GM03348 (cell line): ENCODE measurements at regions not wholly inside any gene's neighbourhood (a gene's known extent, or its start where the extent isn't known, plus 50 kb on each side); places are given as distances from the start of the nearest gene placed in this dataset.
"Not testable (repeated sequence)": the region's sequence is repeated elsewhere in the genome, so short reads cannot be mapped to it uniquely, and the experiment has no call there.

Source experiments
- DNase-seq: peaks from one replicate; pipeline ENCODE4 v3.0.0; 2012; ENCODE audit warnings: low spot score

- DNase-seq, result no peak
Measured at GRCh38 chr13:50485979-50486935, 357.2 kb downstream of the DLEU7 start.

- DNase-seq, result no peak
Measured at GRCh38 chr13:50493683-50494082, 349.8 kb downstream of the DLEU7 start.

DNA sequence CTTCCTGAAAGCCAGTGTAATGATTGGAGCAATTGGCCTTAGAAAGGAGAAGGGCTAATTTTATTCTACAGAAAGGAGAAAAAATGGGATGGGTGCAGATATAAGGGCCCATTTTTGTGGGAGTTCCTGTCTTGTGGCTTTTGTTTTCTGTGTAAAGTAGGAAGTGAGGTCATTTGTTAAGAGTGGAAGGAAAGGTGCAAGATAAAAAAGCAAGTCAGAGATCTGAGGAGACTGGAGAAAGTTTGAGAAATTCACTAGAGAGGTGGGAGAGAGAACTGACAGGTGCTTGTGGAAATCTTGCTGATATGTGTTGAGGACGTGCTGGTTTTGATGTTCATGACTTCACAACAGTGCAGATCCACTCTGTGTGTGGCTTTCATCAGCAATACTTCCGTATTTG is 349.4 kb downstream of the DLEU7 start:
- DNase-seq, result no peak

- DNase-seq, result not testable (repeated sequence)
Measured at GRCh38 chr13:50503212-50503611, 340.3 kb downstream of the DLEU7 start.

GRCh38 chr13:50509167-50509566 is 334.3 kb downstream of the DLEU7 start:
- no peak for DNase-seq

- peak; percentile 24 for DNase-seq
Measured at GRCh38 chr13:50509771-50510441, 333.6 kb downstream of the DLEU7 start.

GRCh38 chr13:50510885-50511545 is 332.5 kb downstream of the DLEU7 start:
- not testable (repeated sequence) for DNase-seq

GRCh38 chr13:50511877-50512341 is 331.6 kb downstream of the DLEU7 start:
- DNase-seq, result no peak

DNA sequence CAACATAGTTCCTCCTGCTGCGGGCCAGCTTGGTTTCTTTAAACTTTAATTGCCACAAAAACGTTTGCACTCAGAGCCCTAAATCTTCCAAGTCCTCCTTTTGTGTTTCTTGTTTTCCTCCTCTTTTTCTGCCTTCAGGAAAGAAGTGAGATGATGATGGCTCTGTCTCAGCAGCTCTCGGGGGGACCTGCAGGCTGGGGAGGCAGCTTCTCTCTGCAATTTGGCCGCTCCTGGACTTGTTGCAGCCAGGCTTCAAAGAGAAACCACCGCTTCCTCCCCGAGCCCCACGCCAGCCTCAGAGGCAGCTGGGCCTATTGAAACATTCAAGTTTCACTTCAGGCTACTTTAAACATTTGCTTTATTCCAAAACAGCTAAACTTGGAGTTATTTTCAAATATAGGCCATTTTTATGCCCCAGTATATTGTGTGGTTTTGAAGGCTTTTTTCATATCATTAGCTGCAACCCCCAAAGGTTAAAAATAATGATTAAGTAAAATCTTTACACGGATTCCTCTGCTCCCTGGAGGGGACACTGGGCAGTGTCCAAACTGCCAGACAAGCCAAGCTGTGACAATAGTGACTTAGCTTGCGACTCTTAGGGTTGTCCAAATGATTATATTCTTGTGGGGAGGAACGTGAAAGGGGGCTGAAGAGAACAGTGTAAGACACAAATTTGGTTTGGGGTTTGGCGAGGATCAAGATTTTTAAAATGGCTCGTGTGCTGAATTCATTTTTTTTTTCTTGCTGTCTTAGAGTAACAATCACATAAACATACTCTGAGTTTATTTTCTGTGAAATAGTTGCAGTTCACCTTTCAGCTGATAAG is 330.8 kb downstream of the DLEU7 start:
- DNase-seq, result peak; percentile 68

DNA sequence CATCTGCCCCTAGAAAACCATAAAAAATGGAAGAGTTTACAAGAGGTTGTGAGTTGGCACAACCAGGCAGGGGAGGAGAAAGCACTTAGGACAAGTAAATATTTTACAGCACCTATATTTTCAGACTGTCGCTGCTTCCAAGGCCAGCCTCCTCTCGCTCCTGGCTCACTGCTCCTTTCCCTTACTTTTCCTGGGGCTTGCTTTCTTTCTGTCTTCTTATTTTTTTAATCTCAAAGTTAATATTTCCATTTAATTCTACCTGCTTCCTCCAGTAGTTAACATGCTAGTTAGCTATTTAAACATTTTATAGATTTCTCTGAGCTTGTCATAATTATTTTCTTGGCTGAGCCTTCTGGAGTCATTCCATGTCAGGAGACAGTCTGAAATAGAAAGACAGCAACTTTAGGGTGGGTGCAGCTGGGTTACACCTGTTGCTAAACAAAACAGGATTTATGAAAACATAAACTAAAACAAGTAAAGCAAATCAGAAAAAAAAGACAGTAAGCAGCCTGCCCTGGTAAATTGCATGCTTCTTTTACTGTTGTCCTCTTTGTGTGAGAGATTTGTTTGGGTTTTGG is 330.1 kb downstream of the DLEU7 start:
- DNase-seq, result no peak

DNA sequence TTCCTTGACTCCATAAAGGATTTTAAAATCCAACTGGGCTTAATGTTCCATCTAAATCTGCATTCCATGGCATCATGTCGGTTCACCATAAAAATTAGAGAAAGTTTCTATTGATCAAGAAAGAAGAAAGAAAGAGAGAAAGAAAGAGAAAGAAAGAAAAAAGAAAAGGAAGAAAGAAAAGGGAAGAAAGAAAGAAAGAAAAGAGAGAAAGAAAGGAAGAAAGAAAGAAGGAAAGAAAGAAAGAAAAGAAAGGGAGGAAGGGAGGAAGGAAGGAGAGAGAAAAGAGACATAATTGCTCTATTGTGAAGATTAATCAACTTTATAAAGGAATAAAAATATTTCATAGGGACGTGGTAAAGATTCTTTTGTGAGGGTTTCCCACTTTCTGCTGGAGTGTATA is 329.2 kb downstream of the DLEU7 start:
- no peak for DNase-seq

DNA sequence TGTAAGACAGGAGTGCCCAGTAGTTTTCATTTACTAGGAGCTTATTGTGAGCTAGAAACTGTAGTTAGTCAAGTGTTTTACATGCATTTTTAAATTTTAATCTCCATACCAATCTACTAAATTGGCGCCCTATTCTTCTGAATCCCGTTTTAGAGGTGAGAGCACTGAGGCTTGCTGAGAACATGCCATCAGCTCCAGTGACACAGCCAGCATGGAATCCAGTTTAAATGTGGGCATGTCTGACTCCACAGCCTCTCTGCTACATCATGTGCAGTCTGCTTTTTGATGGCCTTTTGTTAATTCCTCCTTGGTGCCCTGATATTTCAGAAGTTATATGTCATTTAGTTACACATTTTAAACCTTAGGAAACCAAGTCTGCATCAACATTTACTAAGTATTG is 325.4 kb downstream of the DLEU7 start:
- DNase-seq, result no peak

DNA sequence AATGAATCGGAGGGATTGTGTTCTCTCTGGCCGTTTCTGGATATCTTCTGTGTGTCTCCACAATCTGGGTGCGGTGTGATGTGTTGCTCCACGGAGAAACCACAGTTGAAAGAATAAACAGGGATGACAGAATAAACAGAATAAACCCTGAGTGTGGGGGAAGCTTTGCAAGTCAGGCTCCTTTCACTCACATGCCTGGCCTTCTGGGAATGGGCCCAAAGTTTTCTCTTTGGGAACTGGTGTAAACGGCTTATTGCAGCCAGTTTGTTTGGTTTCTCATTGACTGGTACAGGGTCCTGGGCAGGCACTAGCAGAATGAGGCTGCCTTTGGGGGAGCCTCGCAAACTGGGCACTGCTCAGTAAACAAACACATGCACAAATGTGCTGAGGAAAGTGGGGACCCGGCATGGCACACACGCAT is 324.7 kb downstream of the DLEU7 start:
- no peak for DNase-seq

- no peak for DNase-seq
Measured at GRCh38 chr13:50519866-50520265, 323.6 kb downstream of the DLEU7 start.

DNA sequence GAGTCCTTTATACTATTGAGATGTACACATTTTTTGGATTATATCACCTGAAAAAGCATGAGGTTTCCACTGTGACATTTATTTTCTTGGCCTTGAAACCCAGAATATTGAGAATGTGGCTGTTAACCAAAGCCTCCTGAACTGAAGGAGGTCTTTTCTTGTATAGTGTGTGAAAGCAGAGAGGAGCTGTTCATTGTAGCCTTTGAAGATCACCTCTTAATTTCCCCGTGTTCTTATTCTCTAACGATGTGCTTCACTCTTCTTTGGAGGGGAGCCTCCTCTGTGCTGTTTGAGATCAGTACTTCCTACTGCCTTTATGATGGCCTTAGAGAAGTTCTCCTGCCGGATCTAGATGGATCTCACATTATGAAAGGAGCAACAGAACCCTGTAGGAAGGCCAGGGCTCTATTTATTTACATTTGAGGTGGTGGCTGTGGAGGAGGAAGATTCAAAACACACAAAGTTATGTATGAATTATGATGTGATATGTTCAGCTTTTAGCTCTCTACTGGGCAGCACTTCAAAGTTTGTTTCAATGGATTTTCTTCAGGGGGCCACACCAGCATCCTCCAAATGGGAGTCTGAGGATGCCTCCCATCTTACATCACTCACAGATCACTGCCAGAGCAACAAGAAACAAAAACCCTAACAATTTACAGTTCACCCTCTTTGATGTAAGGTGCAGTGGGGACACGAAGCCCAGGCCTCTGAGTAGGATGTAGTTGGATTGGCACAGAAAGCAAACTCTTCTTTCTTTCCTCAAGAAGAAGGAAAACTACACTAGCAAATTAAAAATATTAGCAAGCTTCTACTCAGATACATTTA is 322.3 kb downstream of the DLEU7 start:
- no peak for DNase-seq

DNA sequence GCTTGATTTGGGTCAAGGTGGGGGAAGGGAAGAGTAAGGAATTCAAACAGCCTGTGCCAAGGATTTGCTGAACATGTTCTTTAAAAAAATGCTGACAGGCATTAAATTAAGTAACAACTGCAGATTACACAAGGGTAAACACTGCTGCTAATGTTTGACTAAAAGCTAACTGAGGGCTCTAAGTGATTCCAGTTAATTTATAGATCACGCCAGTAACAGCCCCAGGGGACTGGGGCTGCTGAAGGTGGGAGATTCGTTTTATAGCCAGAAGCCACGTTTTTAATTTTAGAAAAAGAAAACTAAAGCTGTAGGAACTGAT is 321.7 kb downstream of the DLEU7 start:
- DNase-seq, result peak; percentile 25

DNA sequence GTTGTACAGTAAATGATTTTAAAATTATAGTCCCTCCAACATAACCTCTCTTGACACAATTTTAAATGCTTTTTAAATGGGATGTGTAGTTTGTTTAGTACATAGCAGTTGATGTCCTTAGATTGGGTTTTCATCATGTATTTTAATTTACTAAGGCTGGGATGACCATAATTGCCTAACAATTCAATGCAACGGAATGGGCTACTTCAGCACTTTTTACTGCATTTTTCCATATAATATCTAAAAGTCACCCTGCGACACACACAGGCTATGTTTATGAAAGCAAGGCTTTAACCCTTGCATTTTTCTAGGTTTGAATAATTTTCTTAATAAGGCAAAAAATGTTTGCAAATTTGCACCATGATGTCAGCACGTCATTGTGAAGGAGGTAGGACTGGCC is 321.0 kb downstream of the DLEU7 start:
- no peak for DNase-seq

GRCh38 chr13:50523307-50523706 is 320.2 kb downstream of the DLEU7 start:
- no peak for DNase-seq

- no peak for DNase-seq
Measured at GRCh38 chr13:50524560-50524959, 318.9 kb downstream of the DLEU7 start.

DNA sequence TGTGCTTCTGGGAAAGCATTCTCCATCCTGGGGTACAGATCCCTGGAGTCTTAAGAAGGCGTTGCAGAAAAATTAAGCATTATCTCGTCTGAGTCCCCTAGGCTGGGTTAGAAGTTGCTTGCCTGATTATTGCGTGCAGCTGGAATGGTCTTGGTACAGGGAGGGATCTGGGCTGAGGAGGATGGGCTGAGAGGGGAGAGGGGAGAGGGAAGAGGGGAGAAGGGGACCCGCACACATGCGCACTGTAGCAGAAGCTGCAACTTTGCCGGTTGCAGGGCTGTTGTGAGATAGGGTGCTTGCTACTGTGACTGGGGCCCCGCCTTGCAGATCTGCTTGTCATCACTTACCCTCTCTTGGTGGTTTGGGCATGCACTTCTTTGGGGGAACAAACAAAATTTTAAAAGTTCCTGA is 316.8 kb downstream of the DLEU7 start:
- DNase-seq, result no peak

DNA sequence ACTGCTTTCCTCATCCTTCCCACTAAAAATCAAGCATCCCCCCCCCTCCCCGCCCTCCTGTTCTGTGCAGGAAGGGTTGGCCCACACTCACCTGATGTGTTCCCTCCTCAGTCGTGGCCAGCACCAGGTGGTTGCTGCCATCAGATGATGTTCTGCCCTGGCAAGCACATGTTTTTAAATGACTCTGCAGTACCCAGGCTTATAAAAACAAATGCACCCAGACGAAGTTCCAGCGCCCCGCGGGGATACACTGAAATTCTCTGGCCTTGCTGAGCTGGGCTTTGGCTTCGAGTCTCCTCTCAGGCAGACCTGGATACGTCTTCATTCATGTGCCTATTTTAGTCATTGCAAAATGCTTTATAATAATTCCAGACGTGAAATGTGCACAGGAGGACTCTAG is 316.3 kb downstream of the DLEU7 start:
- DNase-seq, result no peak
